Heart left ventricle (tissue), 13 donors: ENCODE measurements at regions not wholly inside any gene's neighbourhood (a gene's known extent, or its start where the extent isn't known, plus 50 kb on each side); places are given as distances from the start of the nearest gene placed in this dataset.
"Not testable (repeated sequence)": the region's sequence is repeated elsewhere in the genome, so short reads cannot be mapped to it uniquely, and the experiment has no call there.

Source experiments
- CTCF ChIP-seq, 12 donors: fragments of 200-600 bp; sonication (generic) in 4 of 12; IDR thresholded peaks; one replicate each; pipeline versions ENCODE4 v1.5.0 to v1.8.0; 2018 to 2022; ENCODE audit warnings: antibody characterized with exemption in 12 of 12, mild to moderate bottlenecking in 5 of 12
- POLR2A ChIP-seq, 2 donors: fragments of 450-650 bp; IDR thresholded peaks; one replicate each; pipeline ENCODE4 v1.6.1; 2017; ENCODE audit warnings: antibody characterized with exemption in 2 of 2, mild to moderate bottlenecking in 2 of 2, moderate library complexity in 2 of 2
- donor health status: ischemic (EF 13 %, LVEDD 7.1; RV severe dilation, severe dysfunction).
- donor health status: DM: no; HTN: yes; CAD: no.
- donor health status: DM: no; HTN: no; CAD: no.
- donor health status: ischemic (EF 25% LVEDD 6.9; RV normal size, moderate dysfunction).
- donor health status: ischemic (EF 25% LVEDD 5.7; RV mildly dilated, moderate dysfunction).
- donor health status: ischemic (EF 35%, LVEDD 5.7; RV mildly dilated, moderate dysfunction).
- donor health status: nonischemic (EF 11% LVEDD 7.7; RV severe dilation, severe dysfunction).
- donor health status: DM: yes; HTN: yes; CAD: no.
- donor health status: PGD.
- donor health status: ischemic (EF 29% LVEDD 5.4; RV normal size, mild dysfunction).
- donor health status: nonischemic (EF 23%, LVEDD 6.1; RV moderate dilation, normal function).

- not testable (repeated sequence) for TF ChIP-seq CTCF, POLR2A (IDR thresholded peaks at IDR 0.05)
These were observed 214.5 kb upstream of the CHD1 start for GRCh38 chr5:99143283-99143795.
